ENCODE measurements at regions not wholly inside any gene's neighbourhood (a gene's known extent, or its start where the extent isn't known, plus 50 kb on each side); places are given as distances from the start of the nearest gene placed in this dataset.

DNA sequence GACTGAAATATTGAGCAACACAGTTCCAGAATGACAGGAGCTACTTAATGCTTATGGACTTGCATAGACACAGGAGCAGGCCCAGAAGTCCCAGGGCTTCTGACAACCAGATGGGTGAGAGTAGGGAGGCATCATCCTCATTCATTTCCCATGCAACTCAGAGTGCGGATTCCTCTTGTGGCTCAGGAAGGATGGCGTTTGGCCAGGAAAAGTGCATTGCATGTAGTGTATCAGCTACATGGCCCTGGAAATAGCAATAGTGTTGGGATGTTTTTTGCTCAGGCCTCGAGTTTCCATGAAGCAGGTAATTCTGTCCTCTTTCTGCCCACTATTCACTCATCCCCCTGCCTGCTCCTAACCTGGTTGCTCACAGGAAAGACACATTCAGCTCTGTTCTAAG is 136.6 kb downstream of the PDGFRA start:
- TF ChIP-seq, protein P1, sequence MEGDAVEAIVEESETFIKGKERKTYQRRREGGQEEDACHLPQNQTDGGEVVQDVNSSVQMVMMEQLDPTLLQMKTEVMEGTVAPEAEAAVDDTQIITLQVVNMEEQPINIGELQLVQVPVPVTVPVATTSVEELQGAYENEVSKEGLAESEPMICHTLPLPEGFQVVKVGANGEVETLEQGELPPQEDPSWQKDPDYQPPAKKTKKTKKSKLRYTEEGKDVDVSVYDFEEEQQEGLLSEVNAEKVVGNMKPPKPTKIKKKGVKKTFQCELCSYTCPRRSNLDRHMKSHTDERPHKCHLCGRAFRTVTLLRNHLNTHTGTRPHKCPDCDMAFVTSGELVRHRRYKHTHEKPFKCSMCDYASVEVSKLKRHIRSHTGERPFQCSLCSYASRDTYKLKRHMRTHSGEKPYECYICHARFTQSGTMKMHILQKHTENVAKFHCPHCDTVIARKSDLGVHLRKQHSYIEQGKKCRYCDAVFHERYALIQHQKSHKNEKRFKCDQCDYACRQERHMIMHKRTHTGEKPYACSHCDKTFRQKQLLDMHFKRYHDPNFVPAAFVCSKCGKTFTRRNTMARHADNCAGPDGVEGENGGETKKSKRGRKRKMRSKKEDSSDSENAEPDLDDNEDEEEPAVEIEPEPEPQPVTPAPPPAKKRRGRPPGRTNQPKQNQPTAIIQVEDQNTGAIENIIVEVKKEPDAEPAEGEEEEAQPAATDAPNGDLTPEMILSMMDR (IDR thresholded peaks at IDR 0.05): no peak
- TF ChIP-seq POLR2A (IDR thresholded peaks at IDR 0.05): no peak
